Chondrocyte (in vitro differentiated cells): ENCODE measurements at regions not wholly inside any gene's neighbourhood (a gene's known extent, or its start where the extent isn't known, plus 50 kb on each side); places are given as distances from the start of the nearest gene placed in this dataset.
A peak's percentile ranks its signal among the peaks of the same experiment; 100 is the strongest.
"Not testable (repeated sequence)": the region's sequence is repeated elsewhere in the genome, so short reads cannot be mapped to it uniquely, and the experiment has no call there.

Experiments used
- DNase-seq: peaks from one replicate; pipeline ENCODE4 v3.0.0; 2021; ENCODE audit warnings: mixed read lengths, low spot score
- H3K27ac Mint-ChIP-seq: one replicate; pipeline ENCODE4 v1.8.0; 2021; ENCODE audit warnings: mild to moderate bottlenecking, moderate library complexity, mixed read lengths; ENCODE audit not compliant: unreplicated experiment
- H3K27me3 Mint-ChIP-seq: 2 replicates; pipeline ENCODE4 v1.8.0; 2021; ENCODE audit warnings: low read depth, mixed read lengths
- H3K36me3 Mint-ChIP-seq: 2 replicates; pipeline ENCODE4 v1.8.0; 2021; ENCODE audit warnings: low read depth, mixed read lengths
- H3K4me1 Mint-ChIP-seq: 2 replicates; pipeline ENCODE4 v1.8.0; 2021; ENCODE audit warnings: low read depth, mild to moderate bottlenecking, mixed read lengths
- H3K4me3 Mint-ChIP-seq: one replicate; pipeline ENCODE4 v1.8.0; 2021; ENCODE audit warnings: mild to moderate bottlenecking, moderate library complexity, mixed read lengths; ENCODE audit not compliant: unreplicated experiment
- H3K9me3 Mint-ChIP-seq: 2 replicates; pipeline ENCODE4 v1.8.0; 2021; ENCODE audit warnings: low read depth, mixed read lengths
- CTCF ChIP-seq: fragments of 200-600 bp; sonication (generic); IDR thresholded peaks from 2 replicates; pipeline ENCODE4 v1.5.0; 2021; ENCODE audit warnings: antibody characterized with exemption, mild to moderate bottlenecking, moderate library complexity

GRCh38 chr15:75117993-75118392, 83.7 kb upstream of the C15orf39 start:
- H3K4me3 Mint-ChIP-seq = no peak overlapping the region
- peaks cover 14% of the 10 kb centered on the region for H3K9me3 Mint-ChIP-seq
- DNase-seq = no peak
- H3K4me1 Mint-ChIP-seq = peaks cover 23% of the 10 kb centered on the region
- H3K36me3 Mint-ChIP-seq = peaks cover 2% of the 10 kb centered on the region
- no peaks in the 10 kb centered on the region for H3K27me3 Mint-ChIP-seq
- H3K27ac Mint-ChIP-seq = no peak overlapping the region
- TF ChIP-seq CTCF = no peak

GRCh38 chr15:75119312-75119711, 82.4 kb upstream of the C15orf39 start:
- not testable (repeated sequence) for H3K27me3 Mint-ChIP-seq, H3K9me3 Mint-ChIP-seq, DNase-seq, H3K4me3 Mint-ChIP-seq, H3K36me3 Mint-ChIP-seq
- peaks cover 34% of the 10 kb centered on the region for H3K4me1 Mint-ChIP-seq
- peak overlapping the region; percentile 57 for H3K27ac Mint-ChIP-seq

GRCh38 chr15:75121491-75121890, 80.2 kb upstream of the C15orf39 start:
- Mint-ChIP-seq H3K9me3 (peaks cover 10% of the 10 kb centered on the region), H3K4me1 (peaks cover 26% of the 10 kb centered on the region), H3K4me3 (no peak overlapping the region), H3K27ac (no peak overlapping the region), H3K27me3 (no peaks in the 10 kb centered on the region), H3K36me3 (peaks cover 1% of the 10 kb centered on the region)
- TF ChIP-seq CTCF = no peak
- DNase-seq = no peak

GRCh38 chr15:75123395-75123794, 78.3 kb upstream of the C15orf39 start:
- peaks cover 26% of the 10 kb centered on the region for H3K4me1 Mint-ChIP-seq
- DNase-seq = no peak
- no peak overlapping the region for H3K4me3 Mint-ChIP-seq
- peaks cover 3% of the 10 kb centered on the region for H3K9me3 Mint-ChIP-seq
- peak overlapping the region; percentile 78 for H3K27ac Mint-ChIP-seq
- no peak for TF ChIP-seq CTCF
- H3K27me3 Mint-ChIP-seq = no peaks in the 10 kb centered on the region
- H3K36me3 Mint-ChIP-seq = peaks cover 1% of the 10 kb centered on the region

GRCh38 chr15:75124278-75124677, 77.4 kb upstream of the C15orf39 start:
- not testable (repeated sequence) for H3K9me3 Mint-ChIP-seq, H3K27ac Mint-ChIP-seq, H3K4me3 Mint-ChIP-seq, H3K27me3 Mint-ChIP-seq, DNase-seq, H3K36me3 Mint-ChIP-seq
- peaks cover 20% of the 10 kb centered on the region for H3K4me1 Mint-ChIP-seq

GRCh38 chr15:75125935-75126334, 75.7 kb upstream of the C15orf39 start:
- peaks cover 1% of the 10 kb centered on the region for H3K36me3 Mint-ChIP-seq
- H3K4me3 Mint-ChIP-seq = no peak overlapping the region
- H3K27ac Mint-ChIP-seq = no peak overlapping the region
- H3K9me3 Mint-ChIP-seq = no peaks in the 10 kb centered on the region
- H3K4me1 Mint-ChIP-seq = peaks cover 18% of the 10 kb centered on the region
- TF ChIP-seq CTCF = no peak
- H3K27me3 Mint-ChIP-seq = no peaks in the 10 kb centered on the region
- DNase-seq = no peak
